Ishikawa (cell line): ENCODE measurements at regions not wholly inside any gene's neighbourhood (a gene's known extent, or its start where the extent isn't known, plus 50 kb on each side); places are given as distances from the start of the nearest gene placed in this dataset.

ENCODE experiments used
- CEBPB ChIP-seq: IDR thresholded peaks from 2 replicates; pipeline ENCODE4 v1.6.1; 2012
- EGR1 ChIP-seq: IDR thresholded peaks from 2 replicates; pipeline ENCODE4 v1.6.1; 2012
- EP300 ChIP-seq: IDR thresholded peaks from 2 replicates; pipeline ENCODE4 v1.6.1; 2012; ENCODE audit warnings: borderline replicate concordance
- FOXM1 ChIP-seq: IDR thresholded peaks from 2 replicates; pipeline ENCODE4 v1.6.1; 2012; ENCODE audit warnings: low read depth, borderline replicate concordance
- RAD21 ChIP-seq: IDR thresholded peaks from 2 replicates; pipeline ENCODE4 v1.6.1; 2012; ENCODE audit warnings: low read depth
- REST ChIP-seq: IDR thresholded peaks from 2 replicates; pipeline ENCODE4 v1.6.1; 2012; ENCODE audit warnings: low read depth, mild to moderate bottlenecking
- TAF1 ChIP-seq: IDR thresholded peaks from 2 replicates; pipeline ENCODE4 v1.6.1; 2012; ENCODE audit warnings: low read depth, mild to moderate bottlenecking
- USF1 ChIP-seq: IDR thresholded peaks from 2 replicates; pipeline ENCODE4 v1.6.1; 2012
- YY1 ChIP-seq: IDR thresholded peaks from 2 replicates; pipeline ENCODE4 v1.6.1; 2012; ENCODE audit warnings: low read depth

GRCh38 chr4:159562366-159562765, 459.5 kb downstream of the RAPGEF2 start:
- no peak for TF ChIP-seq EP300
- no peak for TF ChIP-seq USF1
- TF ChIP-seq TAF1, result no peak
- TF ChIP-seq REST, result no peak
- no peak for TF ChIP-seq FOXM1
- TF ChIP-seq YY1, result no peak
- TF ChIP-seq CEBPB, result no peak
- TF ChIP-seq RAD21, result no peak
- TF ChIP-seq EGR1, result no peak
